Keratinocyte (primary cell): ENCODE measurements at regions not wholly inside any gene's neighbourhood (a gene's known extent, or its start where the extent isn't known, plus 50 kb on each side); places are given as distances from the start of the nearest gene placed in this dataset.
"Not testable (repeated sequence)": the region's sequence is repeated elsewhere in the genome, so short reads cannot be mapped to it uniquely, and the experiment has no call there.

ENCODE experiments used
- DNase-seq: peaks from one replicate; pipeline ENCODE4 v3.0.0-alpha.2; 2011; ENCODE audit warnings: low read depth, missing footprints, low spot score
- FAIRE-seq: peaks from 2 replicates; lab custom pipeline; 2011; peaks lifted over from hg19 to GRCh38; lab: Jason Lieb, UNC
- H2AFZ ChIP-seq: 2 replicates; pipeline ENCODE4 v1.6.0; 2012; ENCODE audit warnings: low read length, control low read depth, inconsistent platforms; ENCODE audit not compliant: control insufficient read depth
- H3K27ac ChIP-seq: 2 replicates; pipeline ENCODE4 v1.5.1; 2011; ENCODE audit warnings: low read length; ENCODE audit not compliant: control insufficient read depth, insufficient read depth
- H3K27me3 ChIP-seq: 3 replicates; pipeline ENCODE4 v1.6.0; 2011; ENCODE audit warnings: low read length; ENCODE audit not compliant: control insufficient read depth, insufficient read depth; ENCODE audit errors: extremely low read depth
- H3K36me3 ChIP-seq, 2 experiments: 2 replicates in 1 of 2; 3 replicates in 1 of 2; pipeline ENCODE4 v1.5.1; 2011; ENCODE audit warnings: low read length in 2 of 2, mild to moderate bottlenecking in 1 of 2; ENCODE audit not compliant: control insufficient read depth in 2 of 2, insufficient read depth in 2 of 2; ENCODE audit errors: extremely low read depth in 1 of 2
- H3K4me1 ChIP-seq: 3 replicates; pipeline ENCODE4 v1.5.1; 2011; ENCODE audit warnings: low read length; ENCODE audit not compliant: control insufficient read depth, insufficient read depth; ENCODE audit errors: extremely low read depth
- H3K4me2 ChIP-seq: 3 replicates; pipeline ENCODE4 v1.6.0; 2011; ENCODE audit warnings: low read depth, low read length; ENCODE audit not compliant: control insufficient read depth, insufficient read depth; ENCODE audit errors: extremely low read depth
- H3K4me3 ChIP-seq, 3 experiments: fragments of 200-600 bp in 1 of 3; sonication (generic) in 1 of 3; 2 replicates in 2 of 3; 3 replicates in 1 of 3; pipeline ENCODE4 v1.5.1; 2011 to 2016; ENCODE audit warnings: low read length in 3 of 3, mild to moderate bottlenecking in 3 of 3, control low read depth in 2 of 3, inconsistent platforms in 1 of 3, low read depth in 1 of 3, mixed read lengths in 1 of 3, mixed run types in 1 of 3, moderate library complexity in 1 of 3; ENCODE audit not compliant: control insufficient read depth in 2 of 3, insufficient read depth in 2 of 3; ENCODE audit errors: extremely low read depth in 1 of 3
- H3K79me2 ChIP-seq: 2 replicates; pipeline ENCODE4 v1.6.0; 2012; ENCODE audit warnings: low read length; ENCODE audit not compliant: control insufficient read depth, insufficient read depth
- H3K9ac ChIP-seq: 3 replicates; pipeline ENCODE4 v1.6.0; 2011; ENCODE audit warnings: low read length; ENCODE audit not compliant: control insufficient read depth, insufficient read depth; ENCODE audit errors: extremely low read depth
- H3K9me1 ChIP-seq: 3 replicates; pipeline ENCODE4 v1.6.0; 2011; ENCODE audit warnings: low read length; ENCODE audit not compliant: control insufficient read depth, insufficient read depth; ENCODE audit errors: extremely low read depth
- H3K9me3 ChIP-seq: 2 replicates; pipeline ENCODE4 v1.5.1; 2012; ENCODE audit warnings: low read depth, low read length; ENCODE audit not compliant: control insufficient read depth
- H4K20me1 ChIP-seq: 3 replicates; pipeline ENCODE4 v1.6.0; 2011; ENCODE audit warnings: low read length; ENCODE audit not compliant: control insufficient read depth, insufficient read depth; ENCODE audit errors: extremely low read depth
- dilution Hi-C: fragments of 300-500 bp; cut with MboI; formaldehyde crosslinking; loops from one replicate; pipeline ENCODE4 v1.7.0; 2020; ENCODE audit warnings: low sequenced_read_pairs; ENCODE audit not compliant: extremely low pct_ligation_motif_present

DNA sequence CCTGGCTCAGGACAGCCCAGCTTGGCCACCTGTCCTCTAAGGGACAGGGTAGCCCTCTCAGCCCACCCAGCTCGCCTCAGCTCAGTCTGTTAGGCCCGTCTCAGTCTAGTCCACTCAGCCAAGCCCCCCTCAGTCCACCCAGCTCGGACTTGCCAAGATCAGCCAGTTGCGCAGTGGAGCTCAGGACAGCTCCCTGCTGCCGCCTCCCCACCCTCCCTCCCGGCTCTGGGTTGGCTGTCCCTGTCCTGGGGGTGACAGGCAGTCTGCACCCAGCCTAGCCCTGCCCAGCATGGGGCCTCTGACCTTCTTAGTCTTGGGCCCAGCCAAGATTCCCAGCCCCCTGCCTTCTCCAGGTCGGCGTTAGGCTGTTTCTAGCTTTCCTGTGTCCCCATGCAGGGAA, 196.9 kb downstream of the TMEM121 start:
- H3K36me3 ChIP-seq, H3K27me3 ChIP-seq, FAIRE-seq, H4K20me1 ChIP-seq, H3K79me2 ChIP-seq, dilution Hi-C loops, H2AFZ ChIP-seq, DNase-seq, H3K9me1 ChIP-seq, H3K4me3 ChIP-seq, H3K9me3 ChIP-seq, H3K4me2 ChIP-seq, H3K4me1 ChIP-seq, H3K27ac ChIP-seq, H3K9ac ChIP-seq: not testable (repeated sequence)

- H3K79me2 ChIP-seq, H3K9me1 ChIP-seq, dilution Hi-C loops, H3K27me3 ChIP-seq, H3K4me3 ChIP-seq, H3K9ac ChIP-seq, FAIRE-seq, H2AFZ ChIP-seq, H3K9me3 ChIP-seq, H3K36me3 ChIP-seq, H3K4me1 ChIP-seq, H3K27ac ChIP-seq, H3K4me2 ChIP-seq, DNase-seq, H4K20me1 ChIP-seq: not testable (repeated sequence)
Observed at GRCh38 chr14:105723776-105724175, 197.4 kb downstream of the TMEM121 start.

- H3K4me2 ChIP-seq, FAIRE-seq, H3K27me3 ChIP-seq, H3K9ac ChIP-seq, H3K4me1 ChIP-seq, H2AFZ ChIP-seq, H3K9me1 ChIP-seq, H3K4me3 ChIP-seq, H3K27ac ChIP-seq, H3K36me3 ChIP-seq, H4K20me1 ChIP-seq, DNase-seq, dilution Hi-C loops, H3K79me2 ChIP-seq: not testable (repeated sequence)
- peaks cover 11% of the 10 kb centered on the region for H3K9me3 ChIP-seq
Observed at GRCh38 chr14:105729825-105730368, 203.5 kb downstream of the TMEM121 start.

GRCh38 chr14:105730731-105731130, 204.3 kb downstream of the TMEM121 start:
- H3K27me3 ChIP-seq, H3K4me2 ChIP-seq, DNase-seq, H3K9ac ChIP-seq, FAIRE-seq, H3K4me3 ChIP-seq, H2AFZ ChIP-seq, dilution Hi-C loops, H3K9me1 ChIP-seq, H3K4me1 ChIP-seq, H4K20me1 ChIP-seq, H3K27ac ChIP-seq, H3K36me3 ChIP-seq, H3K79me2 ChIP-seq: not testable (repeated sequence)
- H3K9me3 ChIP-seq = peaks cover 11% of the 10 kb centered on the region

GRCh38 chr14:105731221-105731985, 205.0 kb downstream of the TMEM121 start:
- H3K27me3 ChIP-seq, H3K79me2 ChIP-seq, FAIRE-seq, H4K20me1 ChIP-seq, H3K4me3 ChIP-seq, dilution Hi-C loops, H3K9ac ChIP-seq, H3K27ac ChIP-seq, H2AFZ ChIP-seq, H3K4me2 ChIP-seq, H3K36me3 ChIP-seq, DNase-seq, H3K9me1 ChIP-seq, H3K4me1 ChIP-seq: not testable (repeated sequence)
- H3K9me3 ChIP-seq = peaks cover 11% of the 10 kb centered on the region
